Fibroblast of peridontal ligament (primary cell): ENCODE measurements at regions not wholly inside any gene's neighbourhood (a gene's known extent, or its start where the extent isn't known, plus 50 kb on each side); places are given as distances from the start of the nearest gene placed in this dataset.
A peak's percentile ranks its signal among the peaks of the same experiment; 100 is the strongest.

Experiments
- DNase-seq: peaks from one replicate; pipeline ENCODE4 v3.0.0-alpha.2; 2010; ENCODE audit errors: extremely low read depth

- DNase-seq = no peak
Measured at GRCh38 chr14:94995551-94995950, 161.8 kb downstream of the DICER1 start.

GRCh38 chr14:94994245-94994644 lies 163.1 kb downstream of the DICER1 start:
- no peak for DNase-seq

GRCh38 chr14:94992046-94992445 lies 165.3 kb downstream of the DICER1 start:
- no peak for DNase-seq

GRCh38 chr14:94989946-94990345 lies 167.4 kb downstream of the DICER1 start:
- no peak for DNase-seq

- DNase-seq = no peak
Measured at GRCh38 chr14:94989417-94989816, 167.9 kb downstream of the DICER1 start.

- no peak for DNase-seq
Measured at GRCh38 chr14:94987409-94987808, 169.9 kb downstream of the DICER1 start.

- DNase-seq = no peak
Measured at GRCh38 chr14:94979891-94980290, 177.4 kb downstream of the DICER1 start.

- DNase-seq = no peak
Measured at GRCh38 chr14:94977016-94977415, 180.3 kb downstream of the DICER1 start.

GRCh38 chr14:94975366-94975765 lies 182.0 kb downstream of the DICER1 start:
- DNase-seq = no peak

- DNase-seq = no peak
Measured at GRCh38 chr14:94974893-94975292, 182.4 kb downstream of the DICER1 start.

- DNase-seq = no peak
Measured at GRCh38 chr14:94974422-94974821, 182.9 kb downstream of the DICER1 start.

GRCh38 chr14:94971750-94972149 lies 185.6 kb downstream of the DICER1 start:
- peak; percentile 35 for DNase-seq

GRCh38 chr14:94970941-94971730 lies 186.2 kb downstream of the DICER1 start:
- peak; percentile 10 for DNase-seq

- no peak for DNase-seq
Measured at GRCh38 chr14:94969766-94970165, 187.6 kb downstream of the DICER1 start.

- no peak for DNase-seq
Measured at GRCh38 chr14:94966868-94967267, 190.5 kb downstream of the DICER1 start.

GRCh38 chr14:94966344-94966743 lies 191.0 kb downstream of the DICER1 start:
- DNase-seq = no peak

- no peak for DNase-seq
Measured at GRCh38 chr14:94965551-94966313, 191.6 kb downstream of the DICER1 start.

- DNase-seq = no peak
Measured at GRCh38 chr14:94964931-94965330, 192.4 kb downstream of the DICER1 start.

- no peak for DNase-seq
Measured at GRCh38 chr14:94964181-94964580, 193.1 kb downstream of the DICER1 start.

- no peak for DNase-seq
Measured at GRCh38 chr14:94963051-94963450, 193.1 kb upstream of the GSC start.

- no peak for DNase-seq
Measured at GRCh38 chr14:94962166-94962575, 192.3 kb upstream of the GSC start.

- no peak for DNase-seq
Measured at GRCh38 chr14:94961386-94962165, 191.7 kb upstream of the GSC start.
